ENCODE measurements at regions not wholly inside any gene's neighbourhood (a gene's known extent, or its start where the extent isn't known, plus 50 kb on each side); places are given as distances from the start of the nearest gene placed in this dataset.
"Not testable (repeated sequence)": the region's sequence is repeated elsewhere in the genome, so short reads cannot be mapped to it uniquely, and the experiment has no call there.

- ChIA-PET CTCF (interaction anchor here (0.9 to 1.2 kb wide), 2 partner anchors 18 to 105 kb away, joined by 4 to 6 read pairs; no protein-coding TSS in a partner anchor), POLR2A (interaction anchor here (0.7 to 1.3 kb wide), 6 partner anchors 20 to 734 kb away, joined by 3 to 4 read pairs (median 3); no protein-coding TSS in a partner anchor)
- H3K4me3 Mint-ChIP-seq (ENCODE audit: unreplicated experiment) = no peak overlapping the region
- TF ChIP-seq CTCF (IDR thresholded peaks at IDR 0.05; ENCODE audit: unreplicated experiment) = no peak
- intact Hi-C loops (cut with micrococcal nuclease) = no loop called here
- no peak for DNase-seq (ENCODE audit: unreplicated experiment)
- no peak overlapping the region for H3K27ac Mint-ChIP-seq (ENCODE audit: low read depth, unreplicated experiment)
- H3K4me1 Mint-ChIP-seq (ENCODE audit: insufficient read depth, unreplicated experiment) = peaks cover 24% of the 10 kb centered on the region
- BruUV-seq (replicated peaks) = no TSS peak
- H3K9me3 Mint-ChIP-seq (ENCODE audit: unreplicated experiment) = no peaks in the 10 kb centered on the region
- peaks cover 6% of the 10 kb centered on the region for H3K36me3 Mint-ChIP-seq (ENCODE audit: insufficient read depth, unreplicated experiment)
- no peaks in the 10 kb centered on the region for H3K27me3 Mint-ChIP-seq (ENCODE audit: insufficient read depth, unreplicated experiment)
Measured at GRCh38 chr20:48124960-48125359, 339.7 kb upstream of the SULF2 start.

- ChIA-PET CTCF (interaction anchor here (0.9 kb wide), 2 partner anchors 19 to 23 kb away, joined by 3 to 4 read pairs; no protein-coding TSS in a partner anchor), POLR2A (interaction anchor here (0.7 to 1.1 kb wide), 2 partner anchors 25 to 735 kb away, joined by 3 read pairs; no protein-coding TSS in a partner anchor)
- Mint-ChIP-seq H3K36me3 (ENCODE audit: insufficient read depth, unreplicated experiment) (peaks cover 6% of the 10 kb centered on the region), H3K27me3 (ENCODE audit: insufficient read depth, unreplicated experiment) (no peaks in the 10 kb centered on the region), H3K9me3 (ENCODE audit: unreplicated experiment) (no peaks in the 10 kb centered on the region), H3K4me3 (ENCODE audit: unreplicated experiment) (no peak overlapping the region), H3K27ac (ENCODE audit: low read depth, unreplicated experiment) (no peak overlapping the region), H3K4me1 (ENCODE audit: insufficient read depth, unreplicated experiment) (peaks cover 18% of the 10 kb centered on the region)
- BruUV-seq (replicated peaks) = no TSS peak
- TF ChIP-seq CTCF (IDR thresholded peaks at IDR 0.05; ENCODE audit: unreplicated experiment) = no peak
- DNase-seq (ENCODE audit: unreplicated experiment) = no peak
- intact Hi-C loops (cut with micrococcal nuclease) = no loop called here
Measured at GRCh38 chr20:48124181-48124782, 339.0 kb upstream of the SULF2 start.

GRCh38 chr20:48120120-48120519, 334.8 kb upstream of the SULF2 start:
- H3K27ac Mint-ChIP-seq (ENCODE audit: low read depth, unreplicated experiment) = no peak overlapping the region
- intact Hi-C loops (cut with micrococcal nuclease) = no loop called here
- no peaks in the 10 kb centered on the region for H3K9me3 Mint-ChIP-seq (ENCODE audit: unreplicated experiment)
- no peak overlapping the region for H3K4me3 Mint-ChIP-seq (ENCODE audit: unreplicated experiment)
- CTCF ChIA-PET = interaction anchor here (0.7 kb wide), 1 partner anchor 12 kb away, joined by 4 read pairs; no protein-coding TSS in a partner anchor
- no peak for DNase-seq (ENCODE audit: unreplicated experiment)
- H3K36me3 Mint-ChIP-seq (ENCODE audit: insufficient read depth, unreplicated experiment) = peaks cover 6% of the 10 kb centered on the region
- no peak for TF ChIP-seq CTCF (IDR thresholded peaks at IDR 0.05; ENCODE audit: unreplicated experiment)
- no TSS peak for BruUV-seq (replicated peaks)
- POLR2A ChIA-PET = no interaction called here
- no peaks in the 10 kb centered on the region for H3K4me1 Mint-ChIP-seq (ENCODE audit: insufficient read depth, unreplicated experiment)
- H3K27me3 Mint-ChIP-seq (ENCODE audit: insufficient read depth, unreplicated experiment) = no peaks in the 10 kb centered on the region

- H3K36me3 Mint-ChIP-seq (ENCODE audit: insufficient read depth, unreplicated experiment); DNase-seq (ENCODE audit: unreplicated experiment); CTCF ChIA-PET; H3K27ac Mint-ChIP-seq (ENCODE audit: low read depth, unreplicated experiment); intact Hi-C loops (cut with micrococcal nuclease); H3K4me1 Mint-ChIP-seq (ENCODE audit: insufficient read depth, unreplicated experiment); POLR2A ChIA-PET; H3K9me3 Mint-ChIP-seq (ENCODE audit: unreplicated experiment); H3K27me3 Mint-ChIP-seq (ENCODE audit: insufficient read depth, unreplicated experiment); BruUV-seq (replicated peaks); H3K4me3 Mint-ChIP-seq (ENCODE audit: unreplicated experiment): not testable (repeated sequence)
Measured at GRCh38 chr20:48119389-48119788, 334.1 kb upstream of the SULF2 start.

Data from MCF 10A (cell line).